GM18873 (cell line): ENCODE measurements at regions not wholly inside any gene's neighbourhood (a gene's known extent, or its start where the extent isn't known, plus 50 kb on each side); places are given as distances from the start of the nearest gene placed in this dataset.

Source experiments
- ATAC-seq: cut with Tn5 transposase; IDR thresholded peaks from one replicate; pipeline ENCODE4 v1.9.1; 2021; ENCODE audit warnings: mild to moderate bottlenecking, moderate library complexity, moderate number of reproducible peaks; ENCODE audit not compliant: unreplicated experiment, low FRiP score

GRCh38 chr9:113776194-113776593 is 99.9 kb upstream of the ZNF618 start:
- ATAC-seq: no peak

DNA sequence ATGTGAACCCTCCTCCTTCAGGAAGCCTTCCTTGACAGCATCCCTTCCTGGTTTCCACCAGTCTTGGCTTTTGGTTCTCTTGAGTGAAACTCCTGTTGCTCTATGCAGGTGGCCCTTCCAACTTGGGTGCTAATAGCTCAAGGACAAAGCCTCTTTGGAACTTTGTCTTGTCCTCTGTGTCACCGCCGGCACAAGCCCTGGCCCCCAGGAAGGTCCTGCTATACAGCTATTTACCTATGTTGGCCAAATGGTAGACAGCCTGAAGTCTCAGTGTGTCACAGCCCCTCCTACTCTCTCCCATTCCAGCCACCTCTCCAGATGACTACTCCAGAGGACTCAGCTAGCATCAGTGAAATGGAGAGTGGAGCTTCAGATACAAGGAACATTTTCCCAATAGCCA is 94.7 kb upstream of the ZNF618 start:
- no peak for ATAC-seq

DNA sequence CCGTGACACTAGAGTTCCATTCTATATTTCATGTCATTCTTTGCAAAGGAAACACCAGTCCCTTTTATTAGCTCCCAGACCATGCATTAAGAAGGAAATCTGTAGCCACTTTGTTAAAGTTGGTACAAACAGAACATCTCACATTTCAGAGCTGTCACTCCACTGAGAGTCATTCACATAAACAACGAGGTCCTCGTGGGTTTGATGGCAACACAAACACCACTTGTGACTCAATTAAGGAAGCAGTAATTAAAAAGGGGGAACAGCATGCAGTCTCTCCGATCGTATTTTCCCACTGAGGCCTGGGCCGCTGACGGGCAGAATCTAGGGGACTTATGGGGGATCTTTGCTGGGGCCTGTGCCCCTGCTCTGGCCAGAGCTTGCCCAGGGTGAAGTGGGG is 94.2 kb upstream of the ZNF618 start:
- ATAC-seq: no peak

GRCh38 chr9:113783475-113783874 is 92.6 kb upstream of the ZNF618 start:
- ATAC-seq: no peak

GRCh38 chr9:113785334-113785733 is 90.8 kb upstream of the ZNF618 start:
- no peak for ATAC-seq

DNA sequence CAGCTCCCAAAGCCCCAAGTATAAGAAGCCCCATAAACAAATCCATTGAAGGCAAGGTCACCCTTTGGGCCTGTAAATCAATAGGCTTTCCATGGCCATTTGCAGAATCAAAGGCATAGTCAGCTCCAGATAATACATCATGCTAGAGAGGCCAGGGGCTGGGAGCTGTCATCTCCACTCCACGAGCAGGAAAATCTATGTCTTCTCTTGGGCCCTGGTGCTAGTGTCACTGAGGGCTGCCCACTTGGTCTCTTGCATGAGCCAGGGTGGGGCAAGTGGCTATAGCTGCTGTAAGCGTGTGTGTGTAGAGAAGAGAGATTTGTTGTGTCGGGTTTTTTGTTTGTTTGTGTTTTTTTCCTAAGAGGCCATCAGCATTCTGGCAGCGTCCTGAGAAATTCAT is 90.0 kb upstream of the ZNF618 start:
- ATAC-seq: no peak

DNA sequence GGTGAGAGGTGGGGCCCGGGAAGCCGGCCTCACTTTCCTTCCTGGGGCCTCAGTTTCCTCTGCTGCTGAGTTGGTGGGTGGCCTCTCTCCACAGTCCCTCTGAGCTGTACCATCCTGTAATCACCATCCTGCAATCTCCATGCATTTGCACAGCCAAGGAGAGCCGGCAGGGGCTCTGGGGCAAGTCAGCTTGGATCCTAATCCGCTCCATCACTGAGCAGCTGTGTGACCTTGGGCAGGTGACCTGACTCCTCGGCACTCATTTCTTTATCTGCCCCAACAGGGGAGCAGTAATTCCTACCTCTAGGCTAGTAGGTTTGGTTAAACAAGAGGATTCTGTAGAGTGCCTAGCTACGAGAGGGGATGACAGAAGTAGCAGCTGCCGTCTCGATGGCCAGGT is 88.2 kb upstream of the ZNF618 start:
- ATAC-seq: no peak

DNA sequence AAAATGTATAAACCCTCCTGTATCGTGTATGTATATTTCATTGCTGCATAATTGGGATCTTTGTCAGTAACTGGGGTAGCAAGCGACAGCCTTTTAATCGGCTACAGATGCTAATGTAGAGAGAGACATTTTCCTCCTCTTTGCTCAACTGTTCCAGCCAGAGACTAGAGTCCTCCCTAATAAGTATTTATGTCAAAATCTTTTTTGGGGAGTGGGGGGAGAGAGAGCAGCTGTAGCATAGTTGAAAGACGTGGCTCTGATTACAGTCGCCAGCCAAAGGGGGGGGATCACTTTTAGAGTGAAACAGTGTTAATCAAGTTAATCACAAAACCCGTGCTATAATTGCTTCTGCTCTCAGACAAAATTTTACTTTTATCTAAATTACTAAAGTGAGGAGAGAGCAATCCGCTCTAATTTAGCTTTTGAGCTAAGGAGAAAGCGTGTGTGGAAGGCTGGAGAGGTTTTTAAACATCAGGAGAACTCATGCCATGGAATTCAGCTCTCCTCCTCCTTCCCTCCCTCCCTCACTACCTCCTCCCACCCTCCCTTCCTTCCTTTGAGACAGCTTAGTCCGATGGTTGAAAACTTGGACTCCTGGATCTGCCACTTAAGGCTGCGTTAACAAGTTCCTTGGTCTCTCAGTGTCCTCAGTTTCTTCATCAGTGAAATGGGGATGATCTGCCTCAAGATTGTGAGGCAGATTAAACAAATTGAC is 87.3 kb upstream of the ZNF618 start:
- ATAC-seq: no peak

DNA sequence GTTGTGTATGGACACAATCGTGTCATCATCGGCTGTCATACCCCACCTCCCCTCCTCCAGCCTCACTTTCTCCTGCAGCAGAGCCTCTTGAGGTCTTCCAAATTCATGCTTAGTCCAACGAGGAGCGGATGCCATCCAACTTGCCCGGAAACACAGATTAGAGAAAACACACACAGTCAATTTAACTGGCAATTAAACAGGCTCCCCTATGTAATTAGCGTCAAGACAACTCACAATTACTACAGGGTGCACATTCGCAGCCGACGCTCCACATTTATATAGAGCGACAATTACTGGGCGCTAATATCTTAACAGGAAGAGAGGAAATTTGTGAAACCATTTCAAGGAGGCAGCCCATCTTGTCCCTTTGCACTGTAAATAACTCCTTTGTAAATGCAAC is 86.0 kb upstream of the ZNF618 start:
- ATAC-seq: no peak

GRCh38 chr9:113793558-113793957 is 82.6 kb upstream of the ZNF618 start:
- no peak for ATAC-seq

DNA sequence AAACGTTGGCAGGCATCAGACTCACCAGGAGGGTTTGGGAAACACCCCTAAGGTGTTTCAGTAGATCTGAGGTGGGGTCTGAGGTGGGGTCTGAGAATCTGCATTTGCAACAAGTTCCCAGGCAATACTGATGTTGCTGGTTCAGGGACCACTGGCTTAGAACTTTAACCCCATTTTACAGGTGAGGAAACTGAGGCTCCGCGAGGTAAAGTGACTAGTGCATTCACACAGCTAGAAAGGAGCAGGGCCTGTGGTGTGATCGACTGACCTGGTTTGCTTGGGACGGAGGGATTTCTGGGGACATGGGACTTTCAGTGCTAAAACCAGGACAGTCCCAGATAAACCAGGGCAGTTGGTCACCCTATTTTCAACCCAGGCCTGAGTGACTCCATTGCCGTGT is 81.4 kb upstream of the ZNF618 start:
- no peak for ATAC-seq

GRCh38 chr9:113795811-113796392 is 80.2 kb upstream of the ZNF618 start:
- ATAC-seq: no peak

DNA sequence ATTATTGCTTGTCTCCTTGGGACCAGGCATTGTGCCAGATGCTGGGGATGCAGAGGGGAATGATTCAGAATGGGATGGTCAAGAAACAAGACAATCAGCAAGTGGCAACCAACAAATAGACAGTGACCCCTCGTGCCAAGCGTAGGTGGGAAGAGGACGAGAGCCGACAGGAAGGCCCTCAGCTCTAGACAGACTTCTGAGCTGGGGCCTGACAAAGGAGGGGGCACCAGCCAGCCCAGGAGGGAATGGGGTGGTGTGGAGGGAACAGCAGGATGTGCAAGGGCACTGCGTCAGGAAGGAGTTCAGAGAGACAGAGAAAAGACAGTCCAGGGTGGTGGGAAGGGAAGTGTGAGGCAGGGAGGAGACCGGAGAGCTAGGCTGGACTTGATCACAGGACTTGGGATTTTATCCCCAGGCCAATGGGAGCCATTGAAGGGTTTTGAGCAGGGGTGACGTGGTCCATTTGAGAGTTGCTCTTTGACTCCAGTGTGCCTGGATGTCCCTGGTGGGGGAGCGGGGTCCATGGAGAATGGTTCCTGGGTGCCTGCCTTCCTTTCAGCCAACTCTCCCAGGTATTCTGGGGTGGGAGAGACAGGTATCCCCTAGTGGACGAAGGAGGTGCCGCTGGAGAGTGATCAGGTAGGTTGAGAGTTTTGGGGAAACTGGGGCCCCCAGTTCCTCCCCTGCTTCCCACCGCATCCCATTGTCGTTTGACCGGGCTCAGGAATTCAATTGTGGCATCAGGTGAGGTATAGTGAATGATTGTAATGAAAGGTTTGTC is 79.3 kb upstream of the ZNF618 start:
- ATAC-seq: no peak

GRCh38 chr9:113798062-113799030 is 77.8 kb upstream of the ZNF618 start:
- ATAC-seq: no peak

DNA sequence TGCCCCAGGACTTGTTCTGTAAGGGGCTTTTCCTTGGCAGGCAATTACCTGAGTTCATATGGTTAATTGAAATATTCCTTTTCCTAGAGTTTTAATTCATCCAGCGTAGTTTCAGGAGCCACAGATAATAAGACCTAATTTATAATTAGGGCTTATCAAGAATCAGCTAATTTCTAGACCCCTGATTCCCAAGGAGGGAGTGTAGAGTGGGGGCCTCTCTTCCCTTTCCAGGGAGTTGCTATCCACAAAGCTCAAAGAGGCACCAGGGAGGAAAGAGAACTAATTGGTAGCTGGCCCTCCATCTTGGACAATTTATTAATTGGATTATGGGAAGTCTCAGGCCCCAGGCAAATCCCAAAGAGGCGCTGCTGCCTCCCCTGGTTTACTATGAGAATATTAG is 75.8 kb upstream of the ZNF618 start:
- no peak for ATAC-seq

- ATAC-seq: no peak
These were observed 72.1 kb upstream of the ZNF618 start for GRCh38 chr9:113803811-113804589.

DNA sequence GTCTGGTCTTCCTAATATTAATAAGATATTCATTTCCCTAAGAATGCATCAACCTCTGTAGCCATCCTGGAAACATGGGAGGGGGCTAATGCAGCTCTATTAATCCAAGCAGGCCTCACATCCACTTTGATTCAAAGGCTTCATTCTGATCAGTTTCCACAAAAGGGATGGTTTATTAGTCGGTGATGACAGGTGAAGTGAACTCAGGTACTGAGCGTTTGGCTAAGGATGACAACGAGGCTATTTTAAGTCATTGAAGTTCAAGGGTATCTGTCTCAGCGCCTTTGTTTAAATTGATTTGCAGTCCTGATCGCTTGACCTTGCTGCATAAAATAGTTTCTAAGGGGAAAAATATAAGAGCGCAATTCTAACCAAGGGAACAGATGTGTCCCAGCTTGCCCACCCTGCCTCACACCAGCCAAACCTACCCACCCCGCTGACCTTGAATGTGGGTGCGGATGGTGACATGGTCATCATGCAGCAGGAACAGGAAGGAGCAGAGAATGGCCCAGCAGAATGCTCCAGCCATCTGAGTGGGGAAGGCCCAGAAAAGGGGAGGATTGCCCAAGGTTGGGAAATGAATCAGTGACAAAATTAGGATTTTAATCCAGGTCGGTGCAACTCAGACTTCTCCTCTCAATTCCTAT is 70.5 kb upstream of the ZNF618 start:
- no peak for ATAC-seq

- ATAC-seq: no peak
These were observed 68.7 kb upstream of the ZNF618 start for GRCh38 chr9:113807173-113808061.
